ENCODE measurements at regions not wholly inside any gene's neighbourhood (a gene's known extent, or its start where the extent isn't known, plus 50 kb on each side); places are given as distances from the start of the nearest gene placed in this dataset.

- ATAC-seq (ENCODE audit: low read depth) (no peak), DNase-seq (no peak)
- Histone ChIP-seq H3K27me3 (replicated peaks in 1 of 4; ENCODE audit: control extremely low read depth in 1 of 4, control insufficient read depth in 3 of 4, insufficient read depth in 4 of 4, low read length in 3 of 4) (no peaks in the 10 kb centered on the region), H3K4me3 (ENCODE audit: control extremely low read depth in 1 of 5, extremely low read depth in 1 of 5, insufficient read depth in 1 of 5, low read depth in 2 of 5, low read length in 4 of 5) (no peak overlapping the region), H3K79me2 (ENCODE audit: control insufficient read depth, insufficient read depth, low read length) (no peaks in the 10 kb centered on the region), H3K9me3 (ENCODE audit: control extremely low read depth in 1 of 3, control insufficient read depth in 2 of 3, insufficient read depth in 1 of 3, low read length in 2 of 3) (peaks cover 0 to 12% (median 0%) of the 10 kb centered on the region in 3 donors), H3K36me3 (replicated peaks in 1 of 2; ENCODE audit: control extremely low read depth in 1 of 2, control insufficient read depth in 1 of 2, extremely low read depth in 1 of 2, insufficient read depth in 2 of 2, low read length in 1 of 2) (no peaks in the 10 kb centered on the region), H3K9ac (ENCODE audit: low read length) (no peak overlapping the region), H2AFZ (ENCODE audit: insufficient read depth, low read depth, low read length, poor library complexity, severe bottlenecking) (no peak overlapping the region), H4K20me1 (ENCODE audit: control insufficient read depth, insufficient read depth, low read length, poor library complexity, severe bottlenecking) (no peaks in the 10 kb centered on the region), H3K4me1 (ENCODE audit: control insufficient read depth in 2 of 2, insufficient read depth in 2 of 2, low read length in 2 of 2) (no peaks in the 10 kb centered on the region), H3K4me2 (replicated peaks; ENCODE audit: low read depth, low read length, poor library complexity, severe bottlenecking) (no peak overlapping the region), H3K27ac (ENCODE audit: low read length in 2 of 2) (no peak overlapping the region)
- no CpG with 5 or more reads among the region's 1 CpG for WGBS (ENCODE audit: insufficient coverage)
- ChIA-PET CTCF (no interaction called here), POLR2A (no interaction called here)
- Mint-ChIP-seq H3K9me3 (ENCODE audit: insufficient read depth) (peaks cover 5% of the 10 kb centered on the region), H3K27ac (no peak overlapping the region), H3K4me3 (no peak overlapping the region), H3K27me3 (no peaks in the 10 kb centered on the region), H3K4me1 (no peaks in the 10 kb centered on the region)
- TF ChIP-seq CTCF (IDR thresholded peaks at IDR 0.05) = no peak
- no peak for TF ChIP-seq EZH2 (IDR thresholded peaks at IDR 0.05; ENCODE audit: borderline replicate concordance, insufficient read depth, low read depth, low read length, poor library complexity, severe bottlenecking)
- intact Hi-C loops (cut with micrococcal nuclease) = no loop called here
These were observed 951.3 kb upstream of the PRR20A start for GRCh38 chr13:56189439-56189838.

GRCh38 chr13:56189978-56190377 is 950.7 kb upstream of the PRR20A start:
- H3K4me1 Mint-ChIP-seq = no peaks in the 10 kb centered on the region
- intact Hi-C loops (cut with micrococcal nuclease) = no loop called here
- POLR2A ChIA-PET = no interaction called here

More at GRCh38 chr13:56189978-56190377, 950.7 kb upstream of the PRR20A start:
- Histone ChIP-seq H3K4me1 (ENCODE audit: control insufficient read depth in 2 of 2, insufficient read depth in 2 of 2, low read length in 2 of 2) (no peaks in the 10 kb centered on the region), H3K27me3 (replicated peaks in 1 of 4; ENCODE audit: control extremely low read depth in 1 of 4, control insufficient read depth in 3 of 4, insufficient read depth in 4 of 4, low read length in 3 of 4) (no peaks in the 10 kb centered on the region), H3K79me2 (ENCODE audit: control insufficient read depth, insufficient read depth, low read length) (no peaks in the 10 kb centered on the region), H3K9me3 (ENCODE audit: control extremely low read depth in 1 of 3, control insufficient read depth in 2 of 3, insufficient read depth in 1 of 3, low read length in 2 of 3) (peaks cover 0 to 12% (median 0%) of the 10 kb centered on the region in 3 donors), H3K4me3 (ENCODE audit: control extremely low read depth in 1 of 5, extremely low read depth in 1 of 5, insufficient read depth in 1 of 5, low read depth in 2 of 5, low read length in 4 of 5) (no peak overlapping the region), H3K9ac (ENCODE audit: low read length) (no peak overlapping the region), H2AFZ (ENCODE audit: insufficient read depth, low read depth, low read length, poor library complexity, severe bottlenecking) (no peak overlapping the region), H4K20me1 (ENCODE audit: control insufficient read depth, insufficient read depth, low read length, poor library complexity, severe bottlenecking) (no peaks in the 10 kb centered on the region), H3K4me2 (replicated peaks; ENCODE audit: low read depth, low read length, poor library complexity, severe bottlenecking) (no peak overlapping the region), H3K36me3 (replicated peaks in 1 of 2; ENCODE audit: control extremely low read depth in 1 of 2, control insufficient read depth in 1 of 2, extremely low read depth in 1 of 2, insufficient read depth in 2 of 2, low read length in 1 of 2) (no peaks in the 10 kb centered on the region), H3K27ac (ENCODE audit: low read length in 2 of 2) (no peak overlapping the region)
- 63% methylated on average over 1 of the region's 5 CpGs for WGBS (ENCODE audit: insufficient coverage)
- CTCF ChIA-PET = no interaction called here
- DNase-seq (no peak), ATAC-seq (ENCODE audit: low read depth) (no peak)
- Mint-ChIP-seq H3K27ac (no peak overlapping the region), H3K27me3 (no peaks in the 10 kb centered on the region), H3K4me3 (no peak overlapping the region), H3K9me3 (ENCODE audit: insufficient read depth) (peaks cover 5% of the 10 kb centered on the region)
- TF ChIP-seq CTCF (IDR thresholded peaks at IDR 0.05) = no peak
- no peak for TF ChIP-seq EZH2 (IDR thresholded peaks at IDR 0.05; ENCODE audit: borderline replicate concordance, insufficient read depth, low read depth, low read length, poor library complexity, severe bottlenecking)

Measured in B cell (primary cell).